ENCODE measurements at regions not wholly inside any gene's neighbourhood (a gene's known extent, or its start where the extent isn't known, plus 50 kb on each side); places are given as distances from the start of the nearest gene placed in this dataset.

GRCh38 chr10:111493024-111493625, 416.3 kb downstream of the ADRA2A start:
- no peak for TF ChIP-seq POLR2AphosphoS5 (IDR thresholded peaks at IDR 0.05; ENCODE audit: insufficient read depth, low read depth, low read length)
- TF ChIP-seq JUN (IDR thresholded peaks at IDR 0.05; ENCODE audit: borderline replicate concordance, insufficient read depth, insufficient read length, low read depth), result no peak
- no peak for TF ChIP-seq CTCF (IDR thresholded peaks at IDR 0.05; ENCODE audit: extremely low read depth in 1 of 2, insufficient read depth in 1 of 2, low read depth in 1 of 2, low read length in 2 of 2)
- TF ChIP-seq GATA2 (IDR thresholded peaks at IDR 0.05; ENCODE audit: insufficient read depth, insufficient read length, low read depth, low read length), result no peak
- no peak for TF ChIP-seq POLR2A (IDR thresholded peaks at IDR 0.05; ENCODE audit: low read depth, low read length)
- TF ChIP-seq EZH2 (IDR thresholded peaks at IDR 0.05; ENCODE audit: borderline replicate concordance, low read depth, low read length, severe bottlenecking), result no peak
- TF ChIP-seq FOS (IDR thresholded peaks at IDR 0.05; ENCODE audit: borderline replicate concordance, insufficient read depth, low read length), result no peak
- TF ChIP-seq MAX (IDR thresholded peaks at IDR 0.05; ENCODE audit: insufficient read depth, insufficient read length), result no peak
- no peak for TF ChIP-seq MYC (IDR thresholded peaks at IDR 0.05; ENCODE audit: low read depth, low read length)

Data from endothelial cell of umbilical vein (primary cell).